ENCODE measurements at regions not wholly inside any gene's neighbourhood (a gene's known extent, or its start where the extent isn't known, plus 50 kb on each side); places are given as distances from the start of the nearest gene placed in this dataset.

DNA sequence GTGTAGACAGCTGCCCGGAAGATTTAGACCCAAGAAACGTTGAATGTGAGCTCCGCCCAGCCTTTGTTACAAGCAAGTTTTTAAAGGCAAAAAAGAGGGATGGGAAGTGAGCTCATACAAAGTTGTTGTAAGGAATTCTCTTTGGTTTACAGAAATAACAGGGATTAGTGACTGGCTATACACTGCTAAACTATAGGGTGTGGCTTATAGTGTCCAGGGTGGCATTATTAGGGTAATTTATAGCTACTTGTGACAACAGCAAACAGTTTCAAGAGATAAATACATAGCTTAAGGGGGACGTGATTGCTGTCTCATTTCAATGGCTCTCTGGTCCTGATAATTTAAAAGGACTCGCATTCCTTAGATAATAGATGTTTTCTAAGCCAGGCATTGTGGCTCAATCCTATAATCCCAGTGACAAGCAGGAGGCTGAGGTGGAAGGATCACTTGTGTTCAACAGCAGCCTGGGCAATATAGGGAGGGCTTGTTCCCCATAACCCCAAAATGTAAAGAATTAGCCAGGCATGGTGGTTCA is 66.5 kb upstream of the TGIF1 start:
- no peaks in the 10 kb centered on the region for H3K9me3 ChIP-seq (ENCODE audit: severe bottlenecking)
- peak overlapping the region; percentile 39 for H3K27ac ChIP-seq
- TF ChIP-seq, protein P1, sequence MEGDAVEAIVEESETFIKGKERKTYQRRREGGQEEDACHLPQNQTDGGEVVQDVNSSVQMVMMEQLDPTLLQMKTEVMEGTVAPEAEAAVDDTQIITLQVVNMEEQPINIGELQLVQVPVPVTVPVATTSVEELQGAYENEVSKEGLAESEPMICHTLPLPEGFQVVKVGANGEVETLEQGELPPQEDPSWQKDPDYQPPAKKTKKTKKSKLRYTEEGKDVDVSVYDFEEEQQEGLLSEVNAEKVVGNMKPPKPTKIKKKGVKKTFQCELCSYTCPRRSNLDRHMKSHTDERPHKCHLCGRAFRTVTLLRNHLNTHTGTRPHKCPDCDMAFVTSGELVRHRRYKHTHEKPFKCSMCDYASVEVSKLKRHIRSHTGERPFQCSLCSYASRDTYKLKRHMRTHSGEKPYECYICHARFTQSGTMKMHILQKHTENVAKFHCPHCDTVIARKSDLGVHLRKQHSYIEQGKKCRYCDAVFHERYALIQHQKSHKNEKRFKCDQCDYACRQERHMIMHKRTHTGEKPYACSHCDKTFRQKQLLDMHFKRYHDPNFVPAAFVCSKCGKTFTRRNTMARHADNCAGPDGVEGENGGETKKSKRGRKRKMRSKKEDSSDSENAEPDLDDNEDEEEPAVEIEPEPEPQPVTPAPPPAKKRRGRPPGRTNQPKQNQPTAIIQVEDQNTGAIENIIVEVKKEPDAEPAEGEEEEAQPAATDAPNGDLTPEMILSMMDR (IDR thresholded peaks at IDR 0.05; ENCODE audit: low read depth, low read length), result no peak
- DNase-seq, result peak; percentile 31
- no peaks in the 10 kb centered on the region for H3K27me3 ChIP-seq (ENCODE audit: insufficient read depth, low read depth, severe bottlenecking)
- H3K36me3 ChIP-seq, result no peaks in the 10 kb centered on the region
- no peak overlapping the region for H3K4me3 ChIP-seq (ENCODE audit: low read depth, low read length)

- DNase-seq, result no peak
- H3K27ac ChIP-seq, result no peak overlapping the region
- no peaks in the 10 kb centered on the region for H3K9me3 ChIP-seq (ENCODE audit: severe bottlenecking)
- no peak overlapping the region for H3K4me3 ChIP-seq (ENCODE audit: low read depth, low read length)
- no peaks in the 10 kb centered on the region for H3K27me3 ChIP-seq (ENCODE audit: insufficient read depth, low read depth, severe bottlenecking)
- TF ChIP-seq, protein P1 (IDR thresholded peaks at IDR 0.05; ENCODE audit: low read depth, low read length), result no peak
- no peaks in the 10 kb centered on the region for H3K36me3 ChIP-seq
Observed at GRCh38 chr18:3384664-3385563, 65.1 kb upstream of the TGIF1 start.

DNA sequence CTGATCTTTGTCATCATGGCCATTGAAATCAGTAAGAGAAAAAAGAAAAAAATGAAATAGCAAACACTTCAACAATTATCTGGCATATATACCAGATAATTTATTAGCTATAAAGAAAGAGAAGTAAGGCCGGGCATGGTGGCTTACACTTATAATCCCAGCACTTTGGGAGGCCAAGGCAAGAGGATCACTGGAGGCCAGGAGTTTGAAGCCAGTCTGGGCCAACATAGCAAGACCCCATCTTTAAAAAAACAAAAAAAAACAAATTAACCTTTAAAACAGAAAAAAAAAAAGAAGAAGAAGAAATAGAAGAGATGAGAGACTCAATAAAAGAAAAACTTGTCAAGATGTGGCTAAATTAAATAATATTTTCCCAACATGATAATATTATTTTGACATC is 61.6 kb upstream of the TGIF1 start:
- TF ChIP-seq, protein P1 (IDR thresholded peaks at IDR 0.05; ENCODE audit: low read depth, low read length), result no peak
- no peak overlapping the region for H3K27ac ChIP-seq
- no peaks in the 10 kb centered on the region for H3K27me3 ChIP-seq (ENCODE audit: insufficient read depth, low read depth, severe bottlenecking)
- no peak overlapping the region for H3K4me3 ChIP-seq (ENCODE audit: low read depth, low read length)
- no peak for DNase-seq
- H3K36me3 ChIP-seq, result no peaks in the 10 kb centered on the region
- H3K9me3 ChIP-seq (ENCODE audit: severe bottlenecking), result no peaks in the 10 kb centered on the region

- DNase-seq, result no peak
- H3K4me3 ChIP-seq (ENCODE audit: low read depth, low read length), result no peak overlapping the region
- H3K27ac ChIP-seq, result no peak overlapping the region
- H3K9me3 ChIP-seq (ENCODE audit: severe bottlenecking), result no peaks in the 10 kb centered on the region
- TF ChIP-seq, protein P1 (IDR thresholded peaks at IDR 0.05; ENCODE audit: low read depth, low read length), result no peak
- no peaks in the 10 kb centered on the region for H3K36me3 ChIP-seq
- no peaks in the 10 kb centered on the region for H3K27me3 ChIP-seq (ENCODE audit: insufficient read depth, low read depth, severe bottlenecking)
Observed at GRCh38 chr18:3388980-3389379, 61.0 kb upstream of the TGIF1 start.

GRCh38 chr18:3389977-3390376 is 60.0 kb upstream of the TGIF1 start:
- DNase-seq, result no peak
- Histone ChIP-seq H3K27me3 (ENCODE audit: insufficient read depth, low read depth, severe bottlenecking) (no peaks in the 10 kb centered on the region), H3K4me3 (ENCODE audit: low read depth, low read length) (no peak overlapping the region), H3K36me3 (no peaks in the 10 kb centered on the region), H3K27ac (no peak overlapping the region), H3K9me3 (ENCODE audit: severe bottlenecking) (peaks cover 4% of the 10 kb centered on the region)
- TF ChIP-seq, protein P1 (IDR thresholded peaks at IDR 0.05; ENCODE audit: low read depth, low read length), result no peak

Data from WERI-Rb-1 (cell line).